Ammon's horn (tissue), 1 donor: ENCODE measurements at regions not wholly inside any gene's neighbourhood (a gene's known extent, or its start where the extent isn't known, plus 50 kb on each side); places are given as distances from the start of the nearest gene placed in this dataset.

Experiments
- DNase-seq: peaks from one replicate; pipeline ENCODE4 v3.0.0-alpha.2; 2016; ENCODE audit warnings: low spot score

- no peak for DNase-seq
Measured at GRCh38 chr9:134275375-134275774, 50.9 kb upstream of the RXRA start.

GRCh38 chr9:134276453-134277245 lies 49.6 kb upstream of the RXRA start:
- no peak for DNase-seq
